Endothelial cell of umbilical vein (primary cell): ENCODE measurements at regions not wholly inside any gene's neighbourhood (a gene's known extent, or its start where the extent isn't known, plus 50 kb on each side); places are given as distances from the start of the nearest gene placed in this dataset.

Experiments
- BruUV-seq: library from RNA; stranded (reverse); fragments of 400-500 nt; replicated peaks from 2 replicates; lab custom pipeline; 2021; lab: Mats Ljungman, UMichigan
- CTCF ChIA-PET: fragments of 300-600, 350-600 bp; sonication (Branson Sonifier 250); formaldehyde crosslinking; loops from one replicate; lab custom pipeline; 2021; ENCODE audit warnings: antibody characterized with exemption, inconsistent platforms; lab: Charles Lee
- POLR2A ChIA-PET: fragments of 300-600, 350-600 bp; sonication (Branson Sonifier 250); formaldehyde crosslinking; loops from one replicate; lab custom pipeline; 2021; ENCODE audit warnings: antibody characterized with exemption, inconsistent platforms; lab: Charles Lee
- DNase-seq: peaks from one replicate; pipeline ENCODE4 v3.0.0-alpha.2; 2011; ENCODE audit warnings: low read depth, low spot score
- FAIRE-seq: peaks from 2 replicates; lab custom pipeline; 2011; peaks lifted over from hg19 to GRCh38; lab: Jason Lieb, UNC
- H2AFZ ChIP-seq: 2 replicates; pipeline ENCODE4 v1.6.0; 2012; ENCODE audit warnings: low read depth, low read length, control low read depth, inconsistent platforms
- H3K27ac ChIP-seq: 2 replicates; pipeline ENCODE4 v1.5.1; 2011; ENCODE audit warnings: low read depth, mild to moderate bottlenecking, control low read depth, low read length, moderate library complexity; ENCODE audit not compliant: insufficient read depth
- H3K27me3 ChIP-seq, 2 experiments: 2 replicates each; pipeline versions ENCODE4 v1.6.0 to v1.6.1; 2011; ENCODE audit warnings: low read length in 2 of 2, mixed read lengths in 1 of 2; ENCODE audit not compliant: control insufficient read depth in 2 of 2, insufficient read depth in 2 of 2
- H3K36me3 ChIP-seq, 2 experiments: 2 replicates in 1 of 2; 3 replicates in 1 of 2; pipeline ENCODE4 v1.5.1; 2011; ENCODE audit warnings: low read length in 2 of 2, mild to moderate bottlenecking in 1 of 2, moderate library complexity in 1 of 2; ENCODE audit not compliant: control insufficient read depth in 2 of 2, insufficient read depth in 2 of 2; ENCODE audit errors: extremely low read depth in 1 of 2
- H3K4me1 ChIP-seq: 3 replicates; pipeline ENCODE4 v1.5.1; 2011; ENCODE audit warnings: mild to moderate bottlenecking, low read length; ENCODE audit not compliant: control insufficient read depth, insufficient read depth; ENCODE audit errors: extremely low read depth
- H3K4me2 ChIP-seq: 2 replicates; pipeline ENCODE4 v1.6.1; 2011; ENCODE audit warnings: low read length, control low read depth, mixed read lengths; ENCODE audit not compliant: insufficient read depth
- H3K4me3 ChIP-seq, 3 experiments: fragments of 200-600 bp in 1 of 3; sonication (generic), shearing (Covaris generic) in 1 of 3; replicated peaks in 1 of 3; 2 replicates each; pipeline ENCODE4 v1.5.1; 2011 to 2016; ENCODE audit warnings: control low read depth in 3 of 3, low read length in 3 of 3, mild to moderate bottlenecking in 2 of 3, inconsistent platforms in 1 of 3, low read depth in 1 of 3, moderate library complexity in 1 of 3; ENCODE audit not compliant: insufficient read depth in 1 of 3
- H3K79me2 ChIP-seq: 2 replicates; pipeline ENCODE4 v1.6.0; 2012; ENCODE audit warnings: low read length, inconsistent platforms; ENCODE audit not compliant: control insufficient read depth, insufficient read depth
- H3K9ac ChIP-seq: replicated peaks from 2 replicates; pipeline ENCODE3; 2011; ENCODE audit warnings: low read length, control low read depth; ENCODE audit not compliant: insufficient read depth; ENCODE audit errors: extremely low read depth
- H3K9me1 ChIP-seq: replicated peaks from 3 replicates; pipeline ENCODE4 v1.6.0; 2011; ENCODE audit warnings: mild to moderate bottlenecking, low read length; ENCODE audit not compliant: control insufficient read depth, insufficient read depth; ENCODE audit errors: extremely low read depth
- H3K9me3 ChIP-seq: replicated peaks from 2 replicates; pipeline ENCODE4 v1.5.1; 2012; ENCODE audit warnings: low read length, inconsistent platforms; ENCODE audit not compliant: control insufficient read depth, insufficient read depth
- H4K20me1 ChIP-seq: replicated peaks from 2 replicates; pipeline ENCODE3; 2011; ENCODE audit warnings: mild to moderate bottlenecking, low read length; ENCODE audit not compliant: control insufficient read depth, insufficient read depth; ENCODE audit errors: extremely low read depth
- CTCF ChIP-seq, 2 donors: IDR thresholded peaks; 1 replicate in 1 of 2; 2 replicates in 1 of 2; pipeline ENCODE4 v1.5.1; 2011; ENCODE audit warnings: low read length in 2 of 2, mild to moderate bottlenecking in 2 of 2, moderate library complexity in 2 of 2, control low read depth in 1 of 2, inconsistent platforms in 1 of 2, low read depth in 1 of 2; ENCODE audit not compliant: insufficient read depth in 1 of 2; ENCODE audit errors: extremely low read depth in 1 of 2
- EZH2 ChIP-seq: IDR thresholded peaks from 2 replicates; pipeline ENCODE4 v1.6.1; 2012; ENCODE audit warnings: borderline replicate concordance, low read depth, mild to moderate bottlenecking, moderate library complexity, low read length, inconsistent platforms; ENCODE audit not compliant: severe bottlenecking
- FOS ChIP-seq: IDR thresholded peaks from 2 replicates; pipeline ENCODE4 v1.6.1; 2011; ENCODE audit warnings: mild to moderate bottlenecking, low read length, moderate library complexity, borderline replicate concordance; ENCODE audit not compliant: insufficient read depth
- GATA2 ChIP-seq: IDR thresholded peaks from 2 replicates; pipeline ENCODE4 v1.7.0; 2011; ENCODE audit warnings: low read depth, mild to moderate bottlenecking, moderate library complexity, mixed read lengths, low read length; ENCODE audit not compliant: insufficient read length, insufficient read depth
- JUN ChIP-seq: IDR thresholded peaks from 2 replicates; pipeline ENCODE4 v1.6.1; 2011; ENCODE audit warnings: borderline replicate concordance, low read depth; ENCODE audit not compliant: insufficient read length, insufficient read depth
- MAX ChIP-seq: IDR thresholded peaks from 2 replicates; pipeline ENCODE4 v1.6.1; 2011; ENCODE audit not compliant: insufficient read depth, insufficient read length
- MYC ChIP-seq: IDR thresholded peaks from one replicate; pipeline ENCODE4 v1.6.1; 2011; ENCODE audit warnings: mild to moderate bottlenecking, low read depth, low read length
- POLR2A ChIP-seq: IDR thresholded peaks from 2 replicates; pipeline ENCODE4 v1.6.1; 2012; ENCODE audit warnings: low read depth, mild to moderate bottlenecking, control low read depth, low read length
- POLR2AphosphoS5 ChIP-seq: IDR thresholded peaks from 2 replicates; pipeline ENCODE4 v1.6.1; 2012; ENCODE audit warnings: low read depth, mild to moderate bottlenecking, control low read depth, low read length, moderate library complexity; ENCODE audit not compliant: insufficient read depth
- dilution Hi-C: fragments of 300-500 bp; cut with MboI; formaldehyde crosslinking; loops from one replicate; pipeline ENCODE4 v1.15.0; 2019; ENCODE audit warnings: low sequenced_read_pairs; ENCODE audit not compliant: extremely low pct_ligation_motif_present
- intact Hi-C: fragments of 100-400 bp; cut with micrococcal nuclease; formaldehyde crosslinking; loops from one replicate; pipeline ENCODE4 v1.10.0; 2022

GRCh38 chr1:81569761-81570160, 231.0 kb upstream of the ADGRL2 start:
- Histone ChIP-seq H3K27me3 (no peaks in the 10 kb centered on the region), H3K9ac (no peak overlapping the region), H3K36me3 (no peaks in the 10 kb centered on the region), H2AFZ (no peak overlapping the region), H3K4me1 (no peaks in the 10 kb centered on the region), H3K9me3 (no peaks in the 10 kb centered on the region), H3K4me3 (no peak overlapping the region), H3K9me1 (no peaks in the 10 kb centered on the region), H3K79me2 (no peaks in the 10 kb centered on the region), H3K4me2 (no peak overlapping the region), H4K20me1 (no peaks in the 10 kb centered on the region), H3K27ac (no peak overlapping the region)
- ChIA-PET CTCF (no interaction called here), POLR2A (no interaction called here)
- DNase-seq (no peak), FAIRE-seq (no peak)
- dilution Hi-C loops (no loop called here), intact Hi-C loops (no loop called here)
- TF ChIP-seq MAX = no peak
- no peak for TF ChIP-seq MYC
- no peak for TF ChIP-seq JUN
- no peak for TF ChIP-seq POLR2A
- no peak for TF ChIP-seq GATA2
- TF ChIP-seq CTCF (IDR thresholded peaks at IDR 0.05; ENCODE audit: extremely low read depth in 1 of 2, insufficient read depth in 1 of 2, low read depth in 1 of 2, low read length in 2 of 2) = no peak
- TF ChIP-seq FOS = no peak
- TF ChIP-seq POLR2AphosphoS5 = no peak
- TF ChIP-seq EZH2 = no peak
- no TSS peak for BruUV-seq
